ENCODE measurements at regions not wholly inside any gene's neighbourhood (a gene's known extent, or its start where the extent isn't known, plus 50 kb on each side); places are given as distances from the start of the nearest gene placed in this dataset.
"Not testable (repeated sequence)": the region's sequence is repeated elsewhere in the genome, so short reads cannot be mapped to it uniquely, and the experiment has no call there.

GRCh38 chr4:49156309-49156708, 170.2 kb downstream of the CWH43 start:
- not testable (repeated sequence) for H3K27ac Mint-ChIP-seq (ENCODE audit: unreplicated experiment); H3K27me3 Mint-ChIP-seq (ENCODE audit: low read depth, unreplicated experiment); H3K36me3 Mint-ChIP-seq (ENCODE audit: low read depth, unreplicated experiment); DNase-seq (ENCODE audit: low read depth); H3K36me3 ChIP-seq (ENCODE audit: insufficient read depth, low read length); H3K4me3 ChIP-seq (ENCODE audit: insufficient read depth, low read depth, low read length); H3K4me2 ChIP-seq (ENCODE audit: low read length); H3K79me2 ChIP-seq (ENCODE audit: insufficient read depth, low read length); H3K27ac ChIP-seq (ENCODE audit: low read depth, low read length); H3K4me3 Mint-ChIP-seq (ENCODE audit: unreplicated experiment); H2AFZ ChIP-seq (ENCODE audit: low read depth, low read length); H3K4me1 Mint-ChIP-seq (ENCODE audit: low read depth, unreplicated experiment); FAIRE-seq; H4K20me1 ChIP-seq (ENCODE audit: insufficient read depth, low read length); H3K27me3 ChIP-seq (ENCODE audit: insufficient read depth, low read length); H3K9ac ChIP-seq (ENCODE audit: low read length); H3K4me1 ChIP-seq (ENCODE audit: insufficient read depth, low read length)
- H3K9me3 Mint-ChIP-seq (ENCODE audit: unreplicated experiment) = peaks cover 48% of the 10 kb centered on the region
- peaks cover 31% of the 10 kb centered on the region for H3K9me3 ChIP-seq (ENCODE audit: insufficient read depth, low read depth, low read length)

GRCh38 chr4:49157630-49158029, 171.6 kb downstream of the CWH43 start:
- peaks cover 28% of the 10 kb centered on the region for H3K9me3 ChIP-seq (ENCODE audit: insufficient read depth, low read depth, low read length)
- not testable (repeated sequence) for H3K4me3 Mint-ChIP-seq (ENCODE audit: unreplicated experiment); H3K4me1 ChIP-seq (ENCODE audit: insufficient read depth, low read length); H3K79me2 ChIP-seq (ENCODE audit: insufficient read depth, low read length); DNase-seq (ENCODE audit: low read depth); H3K4me3 ChIP-seq (ENCODE audit: insufficient read depth, low read depth, low read length); H3K4me2 ChIP-seq (ENCODE audit: low read length); H3K9ac ChIP-seq (ENCODE audit: low read length); H3K27ac ChIP-seq (ENCODE audit: low read depth, low read length); H3K36me3 Mint-ChIP-seq (ENCODE audit: low read depth, unreplicated experiment); H3K27ac Mint-ChIP-seq (ENCODE audit: unreplicated experiment); H2AFZ ChIP-seq (ENCODE audit: low read depth, low read length); H3K27me3 Mint-ChIP-seq (ENCODE audit: low read depth, unreplicated experiment); FAIRE-seq; H4K20me1 ChIP-seq (ENCODE audit: insufficient read depth, low read length); H3K4me1 Mint-ChIP-seq (ENCODE audit: low read depth, unreplicated experiment); H3K27me3 ChIP-seq (ENCODE audit: insufficient read depth, low read length); H3K36me3 ChIP-seq (ENCODE audit: insufficient read depth, low read length)
- peaks cover 46% of the 10 kb centered on the region for H3K9me3 Mint-ChIP-seq (ENCODE audit: unreplicated experiment)

- H3K4me3 ChIP-seq (ENCODE audit: insufficient read depth, low read depth, low read length); H3K4me2 ChIP-seq (ENCODE audit: low read length); H3K9me3 ChIP-seq (ENCODE audit: insufficient read depth, low read depth, low read length); H3K79me2 ChIP-seq (ENCODE audit: insufficient read depth, low read length); H4K20me1 ChIP-seq (ENCODE audit: insufficient read depth, low read length); H3K27me3 Mint-ChIP-seq (ENCODE audit: low read depth, unreplicated experiment); H2AFZ ChIP-seq (ENCODE audit: low read depth, low read length); FAIRE-seq; DNase-seq (ENCODE audit: low read depth); H3K36me3 Mint-ChIP-seq (ENCODE audit: low read depth, unreplicated experiment); H3K36me3 ChIP-seq (ENCODE audit: insufficient read depth, low read length); H3K9ac ChIP-seq (ENCODE audit: low read length); H3K27ac ChIP-seq (ENCODE audit: low read depth, low read length); H3K4me1 ChIP-seq (ENCODE audit: insufficient read depth, low read length); H3K27me3 ChIP-seq (ENCODE audit: insufficient read depth, low read length); H3K4me3 Mint-ChIP-seq (ENCODE audit: unreplicated experiment); H3K4me1 Mint-ChIP-seq (ENCODE audit: low read depth, unreplicated experiment); H3K27ac Mint-ChIP-seq (ENCODE audit: unreplicated experiment): not testable (repeated sequence)
- H3K9me3 Mint-ChIP-seq (ENCODE audit: unreplicated experiment) = peaks cover 11% of the 10 kb centered on the region
Observed at GRCh38 chr4:49161111-49161541, 175.1 kb downstream of the CWH43 start.

DNA sequence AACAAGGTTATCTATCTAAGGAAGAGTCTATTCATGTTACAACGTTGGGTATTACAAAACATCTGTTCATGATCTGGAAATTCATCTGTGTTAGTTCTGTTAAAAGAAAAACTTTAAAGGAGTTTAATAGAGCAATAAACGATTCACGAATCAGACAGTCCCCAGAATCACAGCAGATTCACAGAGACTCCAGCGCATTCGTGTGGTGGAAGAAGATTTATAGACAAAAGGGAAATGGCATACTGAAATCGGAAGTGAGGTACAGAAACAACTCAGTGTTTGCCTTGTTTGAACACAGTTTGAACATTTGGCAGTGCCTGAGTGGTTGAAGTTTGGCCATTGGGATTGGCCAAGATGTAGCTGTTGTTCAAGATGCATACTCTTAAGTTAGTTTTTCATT, 178.8 kb downstream of the CWH43 start:
- not testable (repeated sequence) for H4K20me1 ChIP-seq (ENCODE audit: insufficient read depth, low read length); H3K4me2 ChIP-seq (ENCODE audit: low read length); H3K27ac Mint-ChIP-seq (ENCODE audit: unreplicated experiment); H3K9me3 Mint-ChIP-seq (ENCODE audit: unreplicated experiment); H3K79me2 ChIP-seq (ENCODE audit: insufficient read depth, low read length); H3K4me3 Mint-ChIP-seq (ENCODE audit: unreplicated experiment); H2AFZ ChIP-seq (ENCODE audit: low read depth, low read length); H3K36me3 ChIP-seq (ENCODE audit: insufficient read depth, low read length); DNase-seq (ENCODE audit: low read depth); FAIRE-seq; H3K9ac ChIP-seq (ENCODE audit: low read length); H3K9me3 ChIP-seq (ENCODE audit: insufficient read depth, low read depth, low read length); H3K4me1 Mint-ChIP-seq (ENCODE audit: low read depth, unreplicated experiment); H3K36me3 Mint-ChIP-seq (ENCODE audit: low read depth, unreplicated experiment); H3K27me3 Mint-ChIP-seq (ENCODE audit: low read depth, unreplicated experiment); H3K4me1 ChIP-seq (ENCODE audit: insufficient read depth, low read length); H3K27me3 ChIP-seq (ENCODE audit: insufficient read depth, low read length); H3K4me3 ChIP-seq (ENCODE audit: insufficient read depth, low read depth, low read length); H3K27ac ChIP-seq (ENCODE audit: low read depth, low read length)

DNA sequence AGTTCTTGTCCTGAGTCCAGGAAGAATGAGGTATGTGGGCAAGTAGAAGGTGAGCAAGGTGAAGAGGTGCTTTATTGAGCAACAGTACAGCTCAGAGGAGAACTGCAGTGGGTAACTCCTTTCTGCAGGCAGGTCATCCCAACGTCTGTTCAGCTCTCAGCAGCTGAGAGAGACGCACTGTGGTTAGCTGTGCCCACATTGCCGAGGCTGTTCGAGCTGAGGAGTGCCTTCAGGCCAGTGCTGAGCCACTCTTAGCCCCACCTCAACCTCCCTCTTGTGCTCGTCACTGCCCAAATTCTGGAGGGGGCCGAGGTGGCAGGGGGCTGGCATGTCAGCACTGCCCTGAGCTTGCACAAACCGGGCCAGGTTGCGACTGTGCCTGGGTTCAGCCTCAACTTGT, 191.8 kb downstream of the CWH43 start:
- H3K4me1 Mint-ChIP-seq (ENCODE audit: low read depth, unreplicated experiment); H3K36me3 Mint-ChIP-seq (ENCODE audit: low read depth, unreplicated experiment): not testable (repeated sequence)

DNA sequence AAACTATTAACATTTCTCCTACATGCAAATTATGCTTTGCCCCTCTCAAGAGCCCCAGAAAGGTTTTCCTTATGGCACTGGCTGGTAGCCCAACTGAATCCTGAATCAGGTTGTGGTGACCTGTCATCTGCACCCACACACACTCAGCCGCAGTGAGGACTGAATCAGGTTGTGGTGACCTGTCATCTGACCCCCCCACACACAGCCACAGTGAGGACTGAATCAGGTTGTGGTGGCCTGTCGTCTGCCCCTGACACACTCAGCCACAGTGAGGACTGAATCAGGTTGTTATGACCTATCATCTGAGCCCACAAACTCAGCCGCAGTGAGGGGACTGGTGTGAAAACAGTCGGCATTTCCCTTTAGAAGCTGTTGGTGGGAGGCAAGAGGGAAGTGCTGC, 195.0 kb downstream of the CWH43 start:
- not testable (repeated sequence) for H3K27me3 Mint-ChIP-seq (ENCODE audit: low read depth, unreplicated experiment); H3K27ac Mint-ChIP-seq (ENCODE audit: unreplicated experiment); H3K36me3 Mint-ChIP-seq (ENCODE audit: low read depth, unreplicated experiment); H3K4me1 ChIP-seq (ENCODE audit: insufficient read depth, low read length); H3K79me2 ChIP-seq (ENCODE audit: insufficient read depth, low read length); H3K27me3 ChIP-seq (ENCODE audit: insufficient read depth, low read length); H3K4me1 Mint-ChIP-seq (ENCODE audit: low read depth, unreplicated experiment); H3K9me3 ChIP-seq (ENCODE audit: insufficient read depth, low read depth, low read length); H3K27ac ChIP-seq (ENCODE audit: low read depth, low read length); H3K4me3 ChIP-seq (ENCODE audit: insufficient read depth, low read depth, low read length); DNase-seq (ENCODE audit: low read depth); H3K9ac ChIP-seq (ENCODE audit: low read length); H3K9me3 Mint-ChIP-seq (ENCODE audit: unreplicated experiment); H3K4me3 Mint-ChIP-seq (ENCODE audit: unreplicated experiment); H4K20me1 ChIP-seq (ENCODE audit: insufficient read depth, low read length); H2AFZ ChIP-seq (ENCODE audit: low read depth, low read length); H3K4me2 ChIP-seq (ENCODE audit: low read length); FAIRE-seq; H3K36me3 ChIP-seq (ENCODE audit: insufficient read depth, low read length)

More for the DNA sequence above, 191.8 kb downstream of the CWH43 start:
- not testable (repeated sequence) for H3K27me3 Mint-ChIP-seq (ENCODE audit: low read depth, unreplicated experiment); FAIRE-seq; H3K9ac ChIP-seq (ENCODE audit: low read length); H3K4me1 ChIP-seq (ENCODE audit: insufficient read depth, low read length); H3K9me3 ChIP-seq (ENCODE audit: insufficient read depth, low read depth, low read length); H4K20me1 ChIP-seq (ENCODE audit: insufficient read depth, low read length); H3K4me2 ChIP-seq (ENCODE audit: low read length); H3K27me3 ChIP-seq (ENCODE audit: insufficient read depth, low read length); H3K4me3 Mint-ChIP-seq (ENCODE audit: unreplicated experiment); H2AFZ ChIP-seq (ENCODE audit: low read depth, low read length); H3K36me3 ChIP-seq (ENCODE audit: insufficient read depth, low read length); H3K27ac Mint-ChIP-seq (ENCODE audit: unreplicated experiment); H3K79me2 ChIP-seq (ENCODE audit: insufficient read depth, low read length); DNase-seq (ENCODE audit: low read depth); H3K9me3 Mint-ChIP-seq (ENCODE audit: unreplicated experiment); H3K4me3 ChIP-seq (ENCODE audit: insufficient read depth, low read depth, low read length); H3K27ac ChIP-seq (ENCODE audit: low read depth, low read length)
